ENCODE measurements at regions not wholly inside any gene's neighbourhood (a gene's known extent, or its start where the extent isn't known, plus 50 kb on each side); places are given as distances from the start of the nearest gene placed in this dataset.
A peak's percentile ranks its signal among the peaks of the same experiment; 100 is the strongest.

DNA sequence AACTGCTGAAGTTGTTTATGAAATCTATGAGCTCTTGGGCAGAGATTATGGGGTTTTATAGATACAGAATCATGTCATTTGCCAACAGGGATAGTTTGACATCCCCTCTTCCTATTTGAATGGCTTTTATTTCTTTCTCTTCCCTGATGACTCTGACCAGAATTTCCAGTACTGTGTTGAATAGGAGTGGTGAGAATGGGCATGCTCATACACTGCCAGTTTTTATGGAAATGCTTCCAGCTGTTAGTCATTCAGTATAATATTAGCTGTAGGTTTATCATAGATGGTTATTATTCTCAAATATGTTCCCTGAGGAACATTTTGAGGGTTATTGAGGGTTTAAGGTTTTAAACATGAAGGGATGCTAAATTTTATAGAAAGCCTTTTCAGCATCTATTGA lies 121.2 kb downstream of the NR4A2 start:
- no peak overlapping the region for H3K27ac ChIP-seq (ENCODE audit: low read length)
- peak; percentile 32 for DNase-seq
- ChIA-PET POLR2A (ENCODE audit: unreplicated experiment) (no interaction called here), CTCF (no interaction called here)
- ATAC-seq = peak; percentile 65
- no TSS peak for BruUV-seq (replicated peaks)
- TF ChIP-seq EZH2phosphoT487 (IDR thresholded peaks at IDR 0.05; ENCODE audit: borderline replicate concordance, low read length) = no peak
- TF ChIP-seq, protein P1, sequence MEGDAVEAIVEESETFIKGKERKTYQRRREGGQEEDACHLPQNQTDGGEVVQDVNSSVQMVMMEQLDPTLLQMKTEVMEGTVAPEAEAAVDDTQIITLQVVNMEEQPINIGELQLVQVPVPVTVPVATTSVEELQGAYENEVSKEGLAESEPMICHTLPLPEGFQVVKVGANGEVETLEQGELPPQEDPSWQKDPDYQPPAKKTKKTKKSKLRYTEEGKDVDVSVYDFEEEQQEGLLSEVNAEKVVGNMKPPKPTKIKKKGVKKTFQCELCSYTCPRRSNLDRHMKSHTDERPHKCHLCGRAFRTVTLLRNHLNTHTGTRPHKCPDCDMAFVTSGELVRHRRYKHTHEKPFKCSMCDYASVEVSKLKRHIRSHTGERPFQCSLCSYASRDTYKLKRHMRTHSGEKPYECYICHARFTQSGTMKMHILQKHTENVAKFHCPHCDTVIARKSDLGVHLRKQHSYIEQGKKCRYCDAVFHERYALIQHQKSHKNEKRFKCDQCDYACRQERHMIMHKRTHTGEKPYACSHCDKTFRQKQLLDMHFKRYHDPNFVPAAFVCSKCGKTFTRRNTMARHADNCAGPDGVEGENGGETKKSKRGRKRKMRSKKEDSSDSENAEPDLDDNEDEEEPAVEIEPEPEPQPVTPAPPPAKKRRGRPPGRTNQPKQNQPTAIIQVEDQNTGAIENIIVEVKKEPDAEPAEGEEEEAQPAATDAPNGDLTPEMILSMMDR (conservative IDR thresholded peaks at IDR 0.05; ENCODE audit: low read depth, low read length) = no peak
- TF ChIP-seq EZH2 (IDR thresholded peaks at IDR 0.05; ENCODE audit: low read length, unreplicated experiment) = no peak
- no peak overlapping the region for H3K4me3 ChIP-seq (ENCODE audit: low read length)
- H3K9ac ChIP-seq (ENCODE audit: low read length) = no peak overlapping the region
- H3K4me2 ChIP-seq (ENCODE audit: low read length) = no peak overlapping the region
- no peak overlapping the region for H2AFZ ChIP-seq (ENCODE audit: low read length)
- H4K20me1 ChIP-seq (ENCODE audit: low read length) = no peaks in the 10 kb centered on the region; the same call in 1 of the 2 replicates
- no peaks in the 10 kb centered on the region for H3K4me1 ChIP-seq (ENCODE audit: insufficient read depth, low read length)
- H3F3A ChIP-seq (ENCODE audit: low read length, unreplicated experiment) = no peaks in the 10 kb centered on the region
- no peaks in the 10 kb centered on the region for H3K9me3 ChIP-seq (ENCODE audit: low read length)
- intact Hi-C loops (cut with micrococcal nuclease) = no loop called here
- no peaks in the 10 kb centered on the region for H3K36me3 ChIP-seq (ENCODE audit: low read depth, low read length)
- no peaks in the 10 kb centered on the region for H3K79me2 ChIP-seq (ENCODE audit: low read length)
- H3K27me3 ChIP-seq (ENCODE audit: low read length) = no peaks in the 10 kb centered on the region
- no peaks in the 10 kb centered on the region for H3K9me2 ChIP-seq (replicated peaks; ENCODE audit: low read length)

DNA sequence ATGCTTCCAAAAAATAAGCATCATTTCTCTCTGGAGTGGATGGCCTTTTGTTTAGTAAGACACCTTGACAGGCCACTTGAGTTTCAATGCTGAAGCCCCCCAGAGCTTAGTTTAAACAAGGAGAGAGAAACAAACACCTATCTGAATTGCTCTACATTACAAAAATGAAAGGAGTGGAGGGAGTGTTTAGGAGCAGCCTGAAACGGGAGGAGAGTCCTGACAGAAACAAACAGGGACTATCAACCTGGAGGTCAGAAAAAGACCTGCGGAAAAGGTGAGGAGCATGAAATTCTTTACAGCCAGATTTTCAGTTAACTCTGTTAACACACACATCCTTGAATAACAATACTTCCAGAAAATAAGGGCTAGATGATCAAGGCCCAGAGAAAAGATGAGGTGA lies 126.2 kb downstream of the NR4A2 start:
- Histone ChIP-seq H3K27me3 (ENCODE audit: low read length) (no peaks in the 10 kb centered on the region), H3K79me2 (ENCODE audit: low read length) (no peaks in the 10 kb centered on the region), H3K4me1 (ENCODE audit: insufficient read depth, low read length) (no peaks in the 10 kb centered on the region), H4K20me1 (ENCODE audit: low read length) (no peaks in the 10 kb centered on the region), H2AFZ (ENCODE audit: low read length) (no peak overlapping the region), H3K4me3 (ENCODE audit: low read length) (no peak overlapping the region), H3F3A (ENCODE audit: low read length, unreplicated experiment) (no peaks in the 10 kb centered on the region), H3K9me2 (replicated peaks; ENCODE audit: low read length) (no peaks in the 10 kb centered on the region), H3K36me3 (ENCODE audit: low read depth, low read length) (no peaks in the 10 kb centered on the region), H3K4me2 (ENCODE audit: low read length) (no peak overlapping the region), H3K27ac (ENCODE audit: low read length) (no peak overlapping the region), H3K9ac (ENCODE audit: low read length) (no peak overlapping the region), H3K9me3 (ENCODE audit: low read length) (no peaks in the 10 kb centered on the region)
- TF ChIP-seq, protein P1 (conservative IDR thresholded peaks at IDR 0.05; ENCODE audit: low read depth, low read length) = no peak
- TF ChIP-seq EZH2 (IDR thresholded peaks at IDR 0.05; ENCODE audit: low read length, unreplicated experiment) (no peak), EZH2phosphoT487 (IDR thresholded peaks at IDR 0.05; ENCODE audit: borderline replicate concordance, low read length) (no peak)
- intact Hi-C loops (cut with micrococcal nuclease) = no loop called here
- DNase-seq (no peak), ATAC-seq (no peak)
- BruUV-seq (replicated peaks) = no TSS peak
- POLR2A ChIA-PET (ENCODE audit: unreplicated experiment) = no interaction called here
- CTCF ChIA-PET = no interaction called here

DNA sequence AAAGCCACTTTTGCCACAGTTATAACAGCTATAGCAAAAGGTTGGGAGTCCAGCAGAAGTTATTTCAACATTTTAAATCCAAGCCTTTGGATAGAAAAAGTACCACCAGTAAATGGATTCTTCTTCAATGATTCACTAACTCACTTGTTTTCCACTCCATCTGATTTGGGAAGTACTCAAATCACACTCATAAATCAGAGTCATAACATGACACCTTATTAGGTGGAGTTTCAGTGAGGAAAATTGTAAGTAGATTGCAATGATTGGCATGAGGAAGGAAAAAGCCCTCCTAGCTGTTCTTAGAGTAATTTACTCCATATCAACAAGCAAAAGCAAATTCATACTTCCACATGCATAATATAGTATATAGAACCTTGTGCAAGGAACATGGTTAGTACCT lies 132.9 kb downstream of the NR4A2 start:
- ChIA-PET POLR2A (ENCODE audit: unreplicated experiment) (no interaction called here), CTCF (no interaction called here)
- Histone ChIP-seq H4K20me1 (ENCODE audit: low read length) (no peaks in the 10 kb centered on the region), H3K27me3 (ENCODE audit: low read length) (no peaks in the 10 kb centered on the region), H3F3A (ENCODE audit: low read length, unreplicated experiment) (no peaks in the 10 kb centered on the region), H3K36me3 (ENCODE audit: low read depth, low read length) (no peaks in the 10 kb centered on the region), H3K9me3 (ENCODE audit: low read length) (no peaks in the 10 kb centered on the region), H3K4me2 (ENCODE audit: low read length) (no peak overlapping the region), H3K9me2 (replicated peaks; ENCODE audit: low read length) (no peaks in the 10 kb centered on the region), H3K4me1 (ENCODE audit: insufficient read depth, low read length) (peaks cover 7% of the 10 kb centered on the region; the same call in 1 of the 2 replicates), H3K9ac (ENCODE audit: low read length) (no peak overlapping the region), H3K27ac (ENCODE audit: low read length) (no peak overlapping the region), H3K79me2 (ENCODE audit: low read length) (no peaks in the 10 kb centered on the region), H2AFZ (ENCODE audit: low read length) (no peak overlapping the region), H3K4me3 (ENCODE audit: low read length) (no peak overlapping the region)
- intact Hi-C loops (cut with micrococcal nuclease) = no loop called here
- DNase-seq (peak; percentile 30), ATAC-seq (peak; percentile 42; the same call in 1 of the 2 replicates)
- TF ChIP-seq, protein P1 (conservative IDR thresholded peaks at IDR 0.05; ENCODE audit: low read depth, low read length) = no peak
- no peak for TF ChIP-seq EZH2phosphoT487 (IDR thresholded peaks at IDR 0.05; ENCODE audit: borderline replicate concordance, low read length)
- no peak for TF ChIP-seq EZH2 (IDR thresholded peaks at IDR 0.05; ENCODE audit: low read length, unreplicated experiment)
- no TSS peak for BruUV-seq (replicated peaks)
